Neural progenitor cell (in vitro differentiated cells): ENCODE measurements at regions not wholly inside any gene's neighbourhood (a gene's known extent, or its start where the extent isn't known, plus 50 kb on each side); places are given as distances from the start of the nearest gene placed in this dataset.

Experiments used
- EZH2 ChIP-seq: fragments of 200-600 bp; sonication (generic); IDR thresholded peaks from 2 replicates; pipeline ENCODE4 v1.6.1; 2017; ENCODE audit warnings: antibody characterized with exemption, mild to moderate bottlenecking, moderate library complexity
- TF ChIP-seq, protein P1 (sequence below): fragments of 200-600 bp; sonication (generic); IDR thresholded peaks from 2 replicates; pipeline ENCODE4 v1.5.1; 2017; ENCODE audit warnings: antibody characterized with exemption, mild to moderate bottlenecking

GRCh38 chr10:47184273-47184672, 115.7 kb upstream of the GDF10 start:
- TF ChIP-seq, protein P1, sequence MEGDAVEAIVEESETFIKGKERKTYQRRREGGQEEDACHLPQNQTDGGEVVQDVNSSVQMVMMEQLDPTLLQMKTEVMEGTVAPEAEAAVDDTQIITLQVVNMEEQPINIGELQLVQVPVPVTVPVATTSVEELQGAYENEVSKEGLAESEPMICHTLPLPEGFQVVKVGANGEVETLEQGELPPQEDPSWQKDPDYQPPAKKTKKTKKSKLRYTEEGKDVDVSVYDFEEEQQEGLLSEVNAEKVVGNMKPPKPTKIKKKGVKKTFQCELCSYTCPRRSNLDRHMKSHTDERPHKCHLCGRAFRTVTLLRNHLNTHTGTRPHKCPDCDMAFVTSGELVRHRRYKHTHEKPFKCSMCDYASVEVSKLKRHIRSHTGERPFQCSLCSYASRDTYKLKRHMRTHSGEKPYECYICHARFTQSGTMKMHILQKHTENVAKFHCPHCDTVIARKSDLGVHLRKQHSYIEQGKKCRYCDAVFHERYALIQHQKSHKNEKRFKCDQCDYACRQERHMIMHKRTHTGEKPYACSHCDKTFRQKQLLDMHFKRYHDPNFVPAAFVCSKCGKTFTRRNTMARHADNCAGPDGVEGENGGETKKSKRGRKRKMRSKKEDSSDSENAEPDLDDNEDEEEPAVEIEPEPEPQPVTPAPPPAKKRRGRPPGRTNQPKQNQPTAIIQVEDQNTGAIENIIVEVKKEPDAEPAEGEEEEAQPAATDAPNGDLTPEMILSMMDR: no peak
- TF ChIP-seq EZH2: no peak
